GM12878 (cell line): ENCODE measurements at regions not wholly inside any gene's neighbourhood (a gene's known extent, or its start where the extent isn't known, plus 50 kb on each side); places are given as distances from the start of the nearest gene placed in this dataset.

ENCODE experiments used
- BHLHE40 ChIP-seq, 2 experiments: fragments of 450-650 bp in 1 of 2; IDR thresholded peaks; 2 replicates each; pipeline ENCODE4 v1.6.1; 2011 to 2017; ENCODE audit warnings: low read depth in 2 of 2, borderline replicate concordance in 1 of 2, improper control_type of control experiment in 1 of 2, low read length in 1 of 2, mild to moderate bottlenecking in 1 of 2
- LARP7 ChIP-seq: fragments of 450-650 bp; IDR thresholded peaks from 2 replicates; pipeline ENCODE4 v1.6.1; 2017; ENCODE audit warnings: mild to moderate bottlenecking
- RUNX3 ChIP-seq: IDR thresholded peaks from 2 replicates; pipeline ENCODE4 v1.6.1; 2012; ENCODE audit warnings: low read length, inconsistent platforms

DNA sequence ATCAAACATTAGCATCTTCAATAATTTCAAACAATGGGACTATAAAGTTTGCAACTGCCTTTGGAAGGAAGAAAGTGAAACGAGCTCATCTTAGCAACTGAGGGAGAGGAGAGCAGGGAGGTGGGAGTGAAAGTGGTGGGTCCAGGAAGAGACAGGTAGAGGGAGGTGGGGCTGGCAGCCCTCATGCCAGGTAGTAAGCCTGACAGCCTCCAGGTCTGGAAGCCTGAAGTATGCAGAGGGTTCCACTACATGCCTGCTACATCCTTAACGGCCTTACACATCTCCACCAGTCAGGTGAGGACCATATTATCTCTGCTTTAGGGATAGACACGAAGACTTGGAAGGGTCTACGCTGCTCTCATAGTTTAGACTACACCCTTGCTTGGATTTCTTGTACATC lies 201.1 kb upstream of the TWIST2 start:
- TF ChIP-seq BHLHE40 (IDR thresholded peaks at IDR 0.05; ENCODE audit: borderline replicate concordance in 1 of 2, low read depth in 2 of 2, low read length in 1 of 2) (no peak), RUNX3 (no peak), LARP7 (no peak)
